ENCODE measurements at regions not wholly inside any gene's neighbourhood (a gene's known extent, or its start where the extent isn't known, plus 50 kb on each side); places are given as distances from the start of the nearest gene placed in this dataset.

DNA sequence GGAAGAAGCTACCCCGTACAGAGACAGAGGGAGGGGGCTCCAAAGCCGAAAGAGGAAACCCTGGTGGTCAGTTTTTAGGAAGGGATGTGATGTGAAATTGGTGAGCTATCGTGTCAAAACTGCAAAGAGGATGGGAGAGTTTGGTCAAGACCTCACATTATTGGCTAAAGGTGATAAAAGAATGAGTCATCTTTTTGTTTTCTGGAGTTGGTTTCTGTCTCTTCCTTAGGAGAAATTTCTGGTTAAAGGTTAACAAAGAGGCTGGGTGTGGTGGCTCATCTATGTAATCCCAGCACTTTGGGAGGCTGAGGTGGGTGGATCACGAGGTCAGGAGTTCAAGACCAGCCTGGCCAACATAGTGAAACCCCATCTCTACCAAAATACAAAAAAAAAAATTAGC, 217.8 kb upstream of the CBLB start:
- TF ChIP-seq, protein P1, sequence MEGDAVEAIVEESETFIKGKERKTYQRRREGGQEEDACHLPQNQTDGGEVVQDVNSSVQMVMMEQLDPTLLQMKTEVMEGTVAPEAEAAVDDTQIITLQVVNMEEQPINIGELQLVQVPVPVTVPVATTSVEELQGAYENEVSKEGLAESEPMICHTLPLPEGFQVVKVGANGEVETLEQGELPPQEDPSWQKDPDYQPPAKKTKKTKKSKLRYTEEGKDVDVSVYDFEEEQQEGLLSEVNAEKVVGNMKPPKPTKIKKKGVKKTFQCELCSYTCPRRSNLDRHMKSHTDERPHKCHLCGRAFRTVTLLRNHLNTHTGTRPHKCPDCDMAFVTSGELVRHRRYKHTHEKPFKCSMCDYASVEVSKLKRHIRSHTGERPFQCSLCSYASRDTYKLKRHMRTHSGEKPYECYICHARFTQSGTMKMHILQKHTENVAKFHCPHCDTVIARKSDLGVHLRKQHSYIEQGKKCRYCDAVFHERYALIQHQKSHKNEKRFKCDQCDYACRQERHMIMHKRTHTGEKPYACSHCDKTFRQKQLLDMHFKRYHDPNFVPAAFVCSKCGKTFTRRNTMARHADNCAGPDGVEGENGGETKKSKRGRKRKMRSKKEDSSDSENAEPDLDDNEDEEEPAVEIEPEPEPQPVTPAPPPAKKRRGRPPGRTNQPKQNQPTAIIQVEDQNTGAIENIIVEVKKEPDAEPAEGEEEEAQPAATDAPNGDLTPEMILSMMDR (IDR thresholded peaks at IDR 0.05), result no peak
- TF ChIP-seq ZFX (IDR thresholded peaks at IDR 0.05; ENCODE audit: borderline replicate concordance), result no peak

All from 22Rv1 (cell line).